Erythroblast (primary cell): ENCODE measurements at regions not wholly inside any gene's neighbourhood (a gene's known extent, or its start where the extent isn't known, plus 50 kb on each side); places are given as distances from the start of the nearest gene placed in this dataset.

ENCODE experiments used
- GATA1 ChIP-seq: IDR thresholded peaks from 2 replicates; pipeline ENCODE4 v1.6.1; 2011; ENCODE audit warnings: low read depth, mild to moderate bottlenecking, control low read depth, low read length, moderate library complexity
- POLR2A ChIP-seq: IDR thresholded peaks from 2 replicates; pipeline ENCODE4 v1.6.1; 2011; ENCODE audit warnings: mild to moderate bottlenecking, low read length

GRCh38 chr12:92650228-92650822 is 52.5 kb upstream of the PLEKHG7 start:
- TF ChIP-seq POLR2A (no peak), GATA1 (no peak)
